ENCODE measurements at regions not wholly inside any gene's neighbourhood (a gene's known extent, or its start where the extent isn't known, plus 50 kb on each side); places are given as distances from the start of the nearest gene placed in this dataset.

DNA sequence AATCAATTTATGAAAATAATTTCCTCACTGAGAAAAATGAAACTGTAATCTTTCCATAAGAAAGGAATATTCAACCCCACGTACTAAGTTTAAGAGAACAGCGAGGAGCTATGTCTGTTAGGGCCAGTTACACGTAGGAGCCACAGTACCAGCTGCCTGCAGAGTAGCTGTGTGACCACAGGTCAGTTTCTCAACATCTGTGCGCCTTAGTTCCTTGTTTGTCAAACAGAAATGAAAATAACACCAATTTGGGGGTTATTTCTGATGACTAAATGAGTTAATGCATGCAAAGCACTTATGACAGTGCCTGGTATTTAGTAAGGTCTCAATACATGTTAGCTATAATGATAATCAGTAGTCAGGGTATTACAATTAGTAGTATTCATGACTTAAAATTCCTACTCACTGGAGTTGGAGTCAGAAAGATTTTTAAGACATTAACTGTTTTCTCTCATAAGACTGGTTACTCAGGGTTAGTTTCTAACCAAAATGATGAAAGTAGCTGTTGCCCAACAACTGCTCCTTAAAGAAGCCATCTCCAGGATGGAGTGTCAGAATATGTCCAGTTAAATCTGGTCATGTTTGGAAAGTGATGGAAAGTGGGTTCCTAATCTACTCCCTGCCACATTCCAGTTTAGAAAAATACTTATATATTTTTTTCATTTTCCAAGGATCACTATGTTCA lies 85.8 kb upstream of the ZNF648 start:
- no peak for FAIRE-seq

DNA sequence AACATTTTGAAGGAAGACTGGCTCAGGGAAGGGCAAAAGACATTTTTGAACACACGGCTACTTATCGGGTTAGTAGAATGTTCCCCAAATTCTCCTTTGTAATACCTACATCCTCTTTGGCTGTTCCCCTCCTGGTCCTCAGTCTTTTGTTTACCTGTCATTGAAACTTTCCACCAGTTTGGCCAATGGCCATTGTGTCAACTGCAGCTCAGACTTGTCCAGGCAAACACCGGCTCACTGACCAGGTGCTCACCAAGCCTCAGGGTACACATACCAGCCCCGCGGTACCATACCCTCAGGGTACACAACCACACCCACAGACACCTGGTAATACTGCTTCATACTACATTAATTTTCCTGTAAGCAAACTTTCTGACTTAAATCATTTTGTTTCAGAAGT lies 84.8 kb upstream of the ZNF648 start:
- FAIRE-seq = no peak

DNA sequence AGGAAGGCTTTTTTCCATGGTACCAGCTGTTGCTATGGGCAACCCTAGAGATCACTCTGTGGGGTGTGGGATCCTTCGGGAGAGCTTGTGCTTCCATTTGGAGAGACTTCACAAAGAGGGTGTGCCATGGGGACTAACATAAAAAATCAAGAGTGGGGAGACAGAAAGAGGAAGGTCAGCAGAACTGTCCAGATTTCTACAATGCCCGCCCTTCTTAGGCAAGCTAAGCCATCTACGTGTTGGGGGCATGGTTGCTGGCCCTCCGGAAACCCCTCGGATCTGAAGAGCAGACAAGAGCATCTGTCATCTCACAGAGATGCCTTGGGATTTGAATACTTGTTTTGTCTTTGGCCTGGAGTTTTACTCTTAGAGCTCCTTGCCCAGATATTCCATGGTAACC lies 83.9 kb upstream of the ZNF648 start:
- FAIRE-seq = no peak

DNA sequence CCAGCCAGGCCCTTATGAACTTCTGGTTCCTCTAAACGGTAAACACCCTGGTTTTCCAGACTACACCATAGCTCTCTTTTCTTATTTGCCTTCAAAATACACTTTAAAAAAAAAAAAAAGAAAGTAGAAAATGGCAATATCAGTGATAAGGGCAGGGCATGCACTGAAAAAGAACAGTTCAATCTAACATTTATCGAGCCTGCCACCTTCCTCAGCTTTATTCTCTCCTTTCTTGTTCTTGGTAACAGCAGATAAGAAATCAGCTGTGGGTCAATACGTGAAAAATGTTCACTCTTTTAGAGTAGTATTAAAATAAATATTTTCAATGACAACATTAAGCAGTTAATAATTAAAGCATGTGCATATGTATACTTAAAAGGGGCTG lies 83.1 kb upstream of the ZNF648 start:
- no peak for FAIRE-seq

DNA sequence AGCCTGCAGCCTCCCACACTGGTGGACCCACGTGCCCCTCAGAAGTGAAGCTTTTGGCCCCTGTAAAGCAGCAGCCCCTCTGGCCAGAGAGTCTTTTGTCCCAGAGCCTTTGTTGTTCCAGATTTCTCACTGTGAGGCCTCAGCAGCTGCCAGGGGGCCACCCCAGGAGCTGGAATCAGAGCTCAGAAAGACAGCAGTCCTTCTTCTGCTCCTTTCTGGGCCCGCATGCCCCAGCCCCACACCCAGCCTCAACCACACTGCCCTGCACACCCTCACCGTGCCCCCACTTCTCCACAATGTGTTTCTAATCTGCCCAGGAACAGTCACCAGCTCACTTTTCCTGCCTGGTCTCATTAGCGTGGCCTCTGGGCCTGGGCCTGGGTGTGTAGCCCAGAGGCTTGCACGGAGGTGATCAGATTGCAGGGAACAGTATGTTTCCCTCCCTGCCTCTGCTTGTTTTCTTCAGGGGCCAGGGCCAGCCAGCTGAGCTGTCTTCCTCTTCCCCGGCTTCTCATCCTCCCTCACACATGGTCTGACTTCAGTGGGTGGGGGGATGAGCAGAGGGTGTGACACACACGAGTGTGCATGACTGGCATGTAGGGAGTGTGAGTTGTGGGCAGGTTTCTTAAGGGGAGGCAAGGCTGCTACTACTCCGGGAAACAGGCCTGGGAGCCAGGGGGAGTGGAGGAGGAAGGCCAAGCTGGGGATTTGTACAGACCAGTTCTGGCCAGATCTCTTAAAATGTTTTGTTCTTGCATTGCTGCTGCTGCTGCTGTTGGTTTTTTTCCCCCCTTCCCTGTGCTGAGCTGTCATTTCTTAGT lies 82.5 kb upstream of the ZNF648 start:
- no peak for FAIRE-seq

DNA sequence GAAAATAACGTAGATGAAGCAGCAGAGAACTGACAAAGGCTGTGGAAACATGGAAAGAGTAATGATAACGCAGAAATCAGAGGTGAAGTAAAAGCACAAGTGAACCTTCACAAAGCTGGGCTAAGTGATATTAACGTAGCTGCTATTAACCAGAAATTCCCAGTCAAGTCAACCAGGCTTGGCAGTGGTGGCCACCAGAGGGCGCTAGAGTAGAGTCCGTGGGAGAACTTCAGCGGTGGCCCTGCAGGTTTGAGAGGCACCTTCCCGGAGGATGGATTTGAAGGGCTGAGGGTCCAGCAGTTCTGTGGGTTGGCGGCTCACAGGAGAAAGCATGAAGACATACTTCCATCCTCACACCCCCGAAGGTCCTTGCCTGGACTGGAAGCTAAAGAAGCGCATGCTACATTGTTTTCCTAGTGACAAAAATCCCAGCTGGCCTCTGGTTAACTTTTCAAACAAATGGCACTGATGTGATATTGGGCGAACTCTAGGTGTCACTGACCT lies 81.7 kb upstream of the ZNF648 start:
- peak; percentile 74 for FAIRE-seq

DNA sequence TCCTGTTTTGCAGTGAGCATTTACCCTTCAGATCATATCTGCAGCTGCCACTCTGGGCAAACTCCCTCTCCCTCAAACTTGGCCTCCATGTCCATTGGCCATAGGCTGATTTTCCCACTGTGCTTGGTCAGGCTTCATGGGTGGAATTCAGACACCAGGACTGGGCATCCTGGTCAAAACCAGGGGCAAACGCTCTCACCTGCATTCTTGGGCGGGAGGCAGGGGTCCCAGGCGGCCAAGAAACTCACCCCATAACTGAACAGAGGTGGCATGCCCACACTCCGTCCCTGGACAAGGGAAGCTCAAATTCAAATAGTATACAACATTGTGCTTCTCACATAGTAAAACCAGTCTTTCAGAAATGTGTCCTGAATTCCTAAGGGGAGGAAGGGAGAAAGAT lies 81.1 kb upstream of the ZNF648 start:
- FAIRE-seq = no peak

DNA sequence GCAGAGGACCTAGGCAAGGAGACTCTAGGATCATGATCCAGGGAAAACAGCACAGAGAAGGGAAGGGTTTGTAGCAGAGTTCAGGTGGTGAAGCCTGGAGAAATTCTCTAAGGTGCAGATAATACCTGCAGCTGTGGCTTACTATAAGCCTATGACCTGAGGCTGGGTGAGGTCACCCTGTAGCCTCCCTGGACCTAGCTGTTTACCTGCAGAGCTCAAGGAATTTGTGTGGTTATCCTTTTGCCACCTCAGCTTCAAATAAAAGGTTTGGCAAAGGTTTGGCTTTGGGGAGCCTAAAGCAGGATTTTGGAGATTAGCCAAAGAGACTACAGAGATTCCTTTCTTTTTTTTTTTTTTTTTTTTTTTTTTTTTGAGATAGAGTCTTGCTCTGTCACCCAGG lies 79.5 kb upstream of the ZNF648 start:
- FAIRE-seq = no peak

DNA sequence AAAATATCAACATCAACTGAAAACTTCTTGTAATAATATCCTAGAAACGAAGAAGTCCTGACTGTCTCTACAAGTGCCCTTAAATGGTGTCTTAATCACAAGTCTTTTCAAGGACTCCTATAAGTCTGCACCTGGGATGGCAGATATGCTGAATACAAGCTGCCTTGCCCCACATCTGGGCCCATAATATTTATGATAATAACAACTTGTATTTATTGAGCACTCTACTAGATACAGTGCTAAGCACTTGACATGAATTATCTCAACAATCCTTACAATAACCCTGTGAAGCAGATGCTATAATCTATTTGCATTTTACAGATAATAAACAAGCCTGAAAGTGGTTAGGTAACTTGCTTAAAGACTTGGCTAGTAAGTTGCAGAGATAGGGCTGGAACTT lies 78.0 kb upstream of the ZNF648 start:
- FAIRE-seq = no peak

DNA sequence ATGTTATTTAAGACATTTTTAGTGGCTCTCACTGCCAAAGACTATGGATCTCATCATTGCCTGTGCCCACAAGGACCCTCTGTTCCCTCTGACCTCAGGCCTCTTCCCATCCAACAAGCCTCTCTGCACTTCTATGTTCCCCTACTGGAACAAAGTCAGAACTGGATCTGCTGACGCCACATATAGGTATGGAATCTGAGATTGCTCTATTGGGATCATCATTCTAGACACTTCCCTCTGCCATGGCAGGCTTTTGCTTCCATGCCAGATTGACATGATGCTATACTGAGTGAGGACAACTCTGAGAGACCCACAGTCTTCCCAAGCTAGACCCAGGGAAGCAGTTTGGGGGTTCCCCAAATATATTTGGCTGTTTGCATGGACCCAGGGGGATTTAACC lies 76.0 kb upstream of the ZNF648 start:
- no peak for FAIRE-seq

DNA sequence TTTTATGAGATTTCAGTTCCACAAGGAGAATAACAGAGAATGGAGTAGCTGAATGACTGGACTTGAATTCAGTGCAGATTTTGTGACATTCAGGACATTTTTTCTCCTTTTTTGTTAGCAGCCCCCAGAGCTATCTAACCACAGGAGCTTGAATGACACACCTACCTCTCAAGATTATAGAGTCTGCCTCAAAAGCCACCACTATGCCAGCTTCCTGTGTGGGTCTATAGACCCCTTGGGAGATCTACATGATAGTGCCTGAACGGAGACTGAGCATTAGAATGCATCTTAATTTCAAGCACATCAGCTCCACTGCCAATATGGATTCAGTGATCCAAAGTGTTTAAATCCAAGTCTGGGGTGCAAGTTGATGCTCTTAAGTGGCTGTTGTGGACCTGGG lies 74.4 kb upstream of the ZNF648 start:
- no peak for FAIRE-seq

DNA sequence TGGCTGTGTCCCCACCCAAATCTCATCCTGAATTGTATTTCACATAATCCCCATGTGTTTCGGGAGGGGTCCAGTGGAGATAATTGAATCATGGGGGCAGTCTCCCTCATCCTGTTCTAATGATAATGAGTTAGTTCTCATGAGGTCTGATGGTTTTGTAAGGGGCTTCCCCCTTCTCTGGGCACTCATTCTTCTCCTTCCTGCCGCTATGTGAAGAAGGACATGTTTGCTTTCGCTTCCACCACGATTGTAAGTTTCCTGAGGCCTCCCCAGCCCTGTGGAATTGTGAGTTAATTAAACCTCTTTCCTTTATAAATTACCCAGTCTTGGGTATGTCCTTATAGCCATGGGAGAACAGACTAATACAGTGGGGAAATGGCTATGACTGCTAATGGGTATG lies 72.7 kb upstream of the ZNF648 start:
- no peak for FAIRE-seq

DNA sequence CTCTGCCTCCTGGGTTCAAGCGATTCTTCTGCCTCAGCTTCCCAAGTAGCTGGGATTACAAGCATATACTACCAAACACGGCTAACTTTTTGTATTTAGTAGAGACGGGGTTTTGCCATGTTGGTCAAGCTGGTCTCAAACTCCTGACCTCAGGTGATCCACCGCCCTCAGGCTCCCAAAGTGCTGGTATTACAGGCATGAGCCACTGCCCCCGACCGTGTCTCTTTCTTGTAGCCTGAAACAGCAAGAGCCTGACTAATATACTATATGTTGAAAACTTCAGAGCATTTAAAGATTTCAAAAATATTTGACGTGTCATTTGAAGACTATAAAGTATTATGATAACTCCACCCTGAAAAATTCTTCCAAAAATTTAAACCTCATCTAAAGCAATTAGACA lies 71.7 kb upstream of the ZNF648 start:
- no peak for FAIRE-seq

DNA sequence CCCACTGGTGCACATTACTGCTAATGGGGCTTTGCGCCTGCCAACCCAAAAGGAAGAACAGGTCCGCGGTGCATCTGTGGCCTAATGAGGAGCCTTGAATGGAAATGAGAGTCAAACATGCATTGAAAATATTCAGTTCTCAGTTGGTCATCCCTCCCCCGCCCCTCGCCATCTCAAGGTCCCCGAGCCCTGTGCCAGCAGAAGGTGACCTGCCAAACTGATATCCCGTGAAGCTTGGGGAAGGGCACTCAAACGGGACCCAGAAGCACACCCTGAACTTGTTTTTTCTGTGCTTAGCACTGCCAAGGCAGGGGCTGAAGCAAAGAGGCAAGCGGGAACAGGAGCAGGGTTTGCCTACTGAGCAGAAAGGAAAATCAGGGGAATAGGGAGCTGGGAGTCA lies 67.9 kb upstream of the ZNF648 start:
- FAIRE-seq = no peak

DNA sequence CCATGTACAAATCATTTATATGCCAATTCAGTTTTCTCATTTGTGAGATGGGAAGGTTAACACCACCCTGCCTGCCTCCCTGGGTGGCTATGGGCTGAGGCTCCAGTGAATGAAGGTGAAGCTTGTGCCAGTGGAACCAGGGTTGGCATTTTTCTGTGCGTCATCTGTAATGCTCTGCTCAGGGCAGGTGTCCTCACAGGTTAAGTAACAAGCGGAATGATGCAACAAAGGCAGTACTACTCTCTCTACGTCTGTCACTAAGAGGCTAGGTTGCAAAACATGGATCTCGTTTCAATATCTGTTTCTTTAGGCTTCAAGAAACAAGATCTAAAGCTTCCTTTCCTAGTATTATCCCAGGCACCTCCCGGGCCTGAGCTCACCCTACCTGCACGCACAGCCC lies 67.0 kb upstream of the ZNF648 start:
- FAIRE-seq = no peak

DNA sequence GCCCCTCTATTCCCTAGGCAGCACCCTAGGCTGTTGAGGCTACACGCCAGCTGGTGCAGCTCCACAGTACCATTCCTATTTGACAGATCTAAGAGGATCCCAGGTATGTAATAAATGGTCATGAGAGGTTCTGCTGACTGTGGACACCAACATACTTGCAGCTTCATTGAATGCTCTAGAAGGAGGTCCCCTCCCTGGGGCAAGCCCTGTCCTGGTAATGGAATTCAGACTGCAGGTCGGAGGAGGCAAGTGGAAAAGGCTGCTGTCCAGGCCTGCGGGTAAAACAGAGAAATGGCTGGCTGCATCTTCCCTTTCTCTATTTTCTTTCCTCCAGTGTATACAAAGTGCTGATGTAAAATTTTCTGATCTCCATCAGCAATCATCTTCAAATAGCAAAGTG lies 66.1 kb upstream of the ZNF648 start:
- FAIRE-seq = no peak

DNA sequence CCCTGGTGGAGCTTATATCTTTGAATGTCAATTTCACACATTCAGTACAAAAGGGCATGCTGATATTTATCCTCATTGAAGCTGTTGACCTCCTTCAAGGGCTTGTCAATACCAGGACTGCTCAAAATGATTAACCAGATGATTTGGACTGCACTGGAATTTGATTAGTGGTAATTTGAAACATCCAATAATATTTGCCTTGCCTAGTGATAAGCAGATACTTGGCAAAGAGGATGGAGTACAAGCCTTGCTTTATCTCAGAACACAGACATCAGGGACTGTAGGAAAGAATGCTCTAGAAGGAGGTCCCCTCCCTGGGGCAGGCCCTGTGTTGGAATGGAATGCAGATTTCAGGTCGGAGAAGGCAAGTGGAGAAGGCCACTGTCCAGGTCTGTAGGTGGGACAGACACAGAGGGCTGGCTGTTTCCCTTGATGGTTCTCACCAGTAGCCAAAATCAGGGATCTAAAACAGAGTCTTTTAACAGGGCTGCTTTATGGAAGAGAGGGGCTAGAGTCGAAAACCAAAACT lies 64.8 kb upstream of the ZNF648 start:
- FAIRE-seq = no peak

DNA sequence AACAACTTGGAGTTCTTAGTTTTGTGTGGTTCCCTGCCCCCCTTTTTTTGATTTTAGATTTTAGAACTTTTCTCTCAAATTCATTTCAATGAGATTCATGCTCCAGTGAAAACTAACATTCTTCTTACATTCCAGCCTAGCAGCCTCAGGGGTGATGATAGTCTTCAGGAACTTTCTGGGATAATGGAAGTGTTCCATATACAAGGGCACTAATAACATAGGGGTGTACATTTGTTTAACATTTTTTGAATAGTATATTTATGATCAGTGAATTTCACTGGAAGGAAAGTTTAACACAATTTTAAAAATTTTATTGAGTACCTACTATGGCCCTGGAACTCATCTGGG lies 61.4 kb upstream of the ZNF648 start:
- no peak for FAIRE-seq

DNA sequence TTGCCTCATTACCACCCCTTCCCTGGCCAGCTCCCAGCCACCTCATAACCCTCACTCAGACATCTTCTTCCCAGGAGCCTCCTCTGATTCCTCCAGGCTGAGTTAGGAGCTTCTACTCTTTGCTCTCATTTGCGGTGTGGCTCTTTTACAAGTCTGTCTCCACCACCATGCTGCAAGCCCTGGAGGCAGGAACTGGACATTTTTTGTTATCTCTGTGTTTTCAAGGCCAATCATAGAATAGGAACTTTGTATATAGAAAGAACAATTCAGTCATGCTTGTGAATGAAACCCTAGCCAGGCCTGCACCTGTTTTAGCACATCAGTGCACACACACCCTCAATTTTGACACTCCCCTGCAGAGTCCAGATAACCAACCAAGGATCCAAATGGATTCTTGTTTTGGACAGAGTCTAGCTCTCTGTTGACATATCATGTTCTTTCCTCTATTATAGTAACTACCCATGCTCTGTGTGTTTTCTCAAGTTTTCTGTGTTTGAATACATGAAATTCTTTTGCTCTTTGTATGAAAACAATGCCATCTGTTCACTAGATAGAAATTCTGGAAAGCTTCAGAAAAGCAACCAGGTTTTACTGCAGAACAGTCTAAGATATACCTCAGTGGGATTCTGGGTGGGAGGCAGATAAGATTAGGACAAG lies 60.9 kb upstream of the ZNF648 start:
- no peak for FAIRE-seq

DNA sequence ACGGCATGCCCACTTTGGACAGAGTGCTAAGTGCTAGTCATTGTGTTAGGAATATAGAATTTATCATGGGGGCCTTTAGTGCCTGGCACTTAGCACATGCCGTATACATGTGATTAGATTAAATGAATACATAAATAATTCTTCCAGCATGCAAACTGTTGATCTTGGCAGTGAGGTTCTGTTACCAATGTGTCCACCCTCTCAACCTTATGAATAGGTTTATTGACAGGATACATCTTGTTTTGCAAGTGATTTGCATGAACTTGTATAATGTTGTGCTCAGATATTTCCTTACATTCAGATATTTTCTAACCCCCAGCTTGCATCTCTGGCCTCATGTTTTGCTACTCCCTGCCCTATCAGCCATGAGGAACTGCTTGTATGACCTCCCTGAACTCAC lies 60.3 kb upstream of the ZNF648 start:
- no peak for FAIRE-seq

DNA sequence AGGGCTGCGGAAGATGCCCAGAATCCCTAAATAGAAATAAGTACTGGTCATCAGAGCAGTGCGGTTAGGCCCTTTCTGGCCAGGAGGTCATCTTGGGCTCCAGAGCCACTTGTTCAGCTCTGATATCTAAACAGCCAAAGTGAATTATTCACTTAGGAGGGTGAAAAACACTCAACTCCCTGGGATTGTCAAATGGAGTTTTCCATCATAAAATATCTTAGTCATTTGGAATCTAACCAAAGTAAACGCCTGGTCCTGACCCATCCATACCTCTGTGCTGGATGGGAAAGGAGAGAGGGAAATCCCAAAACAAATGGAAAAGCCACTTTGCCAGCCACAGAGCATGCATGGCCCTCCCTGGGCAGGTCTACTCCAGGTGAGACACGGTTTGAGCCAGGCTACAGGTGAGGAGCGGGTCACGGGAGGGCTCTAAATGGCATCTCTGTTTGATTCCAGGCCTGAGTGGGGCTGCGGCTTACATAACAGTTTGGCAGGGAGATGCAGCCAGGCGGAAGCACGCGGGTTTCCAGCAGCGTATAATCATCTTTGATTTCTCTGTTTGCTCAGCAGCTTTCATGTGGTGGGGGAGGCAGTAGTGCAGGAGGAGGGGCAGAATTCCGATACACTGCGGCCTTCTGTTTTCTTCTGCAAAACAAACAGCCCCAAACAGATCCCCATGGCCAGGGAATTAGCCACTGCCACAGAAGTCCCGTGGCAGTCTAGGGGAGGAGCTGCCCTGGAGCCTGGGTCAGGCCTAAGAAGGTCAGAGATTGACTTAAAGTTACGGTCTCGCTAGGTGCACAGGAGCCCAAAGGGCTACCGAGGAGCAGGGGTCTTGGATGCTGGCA lies 59.1 kb upstream of the ZNF648 start:
- no peak for FAIRE-seq

DNA sequence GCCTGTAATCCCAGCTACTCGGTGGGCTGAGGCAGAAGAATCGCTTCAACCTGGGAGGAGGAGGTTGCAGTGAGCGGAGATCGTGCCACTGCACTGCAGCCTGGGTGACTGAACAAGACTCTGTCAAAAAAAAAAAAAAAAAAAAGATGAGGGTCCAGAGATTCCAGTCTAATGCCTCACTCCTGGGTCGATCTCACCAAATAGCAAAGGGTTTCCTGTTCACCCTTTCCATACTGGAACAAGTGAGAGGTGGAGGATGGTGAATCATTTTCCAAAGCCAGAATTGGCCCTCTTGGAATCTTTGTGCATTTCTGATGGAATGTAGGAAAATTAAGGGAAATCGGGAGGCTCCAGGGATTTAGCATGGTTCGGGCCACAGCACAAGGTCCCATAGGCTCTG lies 58.1 kb upstream of the ZNF648 start:
- FAIRE-seq = no peak

DNA sequence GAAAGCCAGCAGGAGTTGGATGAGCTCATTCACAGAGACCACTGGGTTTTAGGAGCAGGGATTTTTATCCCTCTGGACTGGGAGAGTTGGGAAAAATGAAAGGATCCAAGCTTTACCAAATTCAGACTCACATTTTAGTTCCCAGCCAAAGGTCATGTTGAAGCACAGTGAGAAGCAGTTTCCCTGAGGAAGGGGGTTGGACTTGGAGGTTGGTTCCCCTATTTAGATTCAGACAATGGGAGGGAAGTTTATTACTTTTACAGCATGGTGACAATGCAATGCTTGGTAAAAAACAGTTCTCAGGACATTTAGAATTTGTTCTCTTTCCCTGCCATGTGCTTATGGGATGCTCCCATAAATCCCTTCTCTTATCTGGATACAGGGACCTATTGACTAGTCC lies 57.3 kb upstream of the ZNF648 start:
- no peak for FAIRE-seq

All from TTC549 (cell line).